HG03280 (cell line): ENCODE measurements at regions not wholly inside any gene's neighbourhood (a gene's known extent, or its start where the extent isn't known, plus 50 kb on each side); places are given as distances from the start of the nearest gene placed in this dataset.

Experiments used
- ATAC-seq: cut with Tn5 transposase; IDR thresholded peaks from one replicate; pipeline ENCODE4 v1.9.1; 2021; ENCODE audit warnings: mild to moderate bottlenecking, moderate library complexity; ENCODE audit not compliant: unreplicated experiment

GRCh38 chr4:123455360-123455759 lies 58.8 kb downstream of the SPRY1 start:
- ATAC-seq, result no peak

- ATAC-seq, result no peak
Observed at GRCh38 chr4:123462007-123462406, 65.4 kb downstream of the SPRY1 start.

- no peak for ATAC-seq
Observed at GRCh38 chr4:123463869-123464268, 67.3 kb downstream of the SPRY1 start.

- ATAC-seq, result no peak
Observed at GRCh38 chr4:123465416-123465815, 68.8 kb downstream of the SPRY1 start.

- ATAC-seq, result no peak
Observed at GRCh38 chr4:123466080-123466785, 69.6 kb downstream of the SPRY1 start.

GRCh38 chr4:123468479-123469031 lies 72.0 kb downstream of the SPRY1 start:
- ATAC-seq, result no peak

- no peak for ATAC-seq
Observed at GRCh38 chr4:123469245-123469644, 72.7 kb downstream of the SPRY1 start.

GRCh38 chr4:123469696-123470095 lies 73.1 kb downstream of the SPRY1 start:
- no peak for ATAC-seq

- no peak for ATAC-seq
Observed at GRCh38 chr4:123470640-123471039, 74.0 kb downstream of the SPRY1 start.

- no peak for ATAC-seq
Observed at GRCh38 chr4:123471655-123472369, 75.2 kb downstream of the SPRY1 start.

- ATAC-seq, result no peak
Observed at GRCh38 chr4:123474817-123475216, 78.2 kb downstream of the SPRY1 start.

- ATAC-seq, result no peak
Observed at GRCh38 chr4:123476089-123476488, 79.5 kb downstream of the SPRY1 start.

GRCh38 chr4:123477711-123478209 lies 81.2 kb downstream of the SPRY1 start:
- no peak for ATAC-seq

GRCh38 chr4:123478859-123479345 lies 82.3 kb downstream of the SPRY1 start:
- no peak for ATAC-seq

GRCh38 chr4:123479944-123480343 lies 83.3 kb downstream of the SPRY1 start:
- no peak for ATAC-seq

- ATAC-seq, result no peak
Observed at GRCh38 chr4:123480706-123481418, 84.3 kb downstream of the SPRY1 start.

GRCh38 chr4:123481717-123482116 lies 85.1 kb downstream of the SPRY1 start:
- no peak for ATAC-seq

- ATAC-seq, result no peak
Observed at GRCh38 chr4:123484291-123484926, 87.8 kb downstream of the SPRY1 start.

- no peak for ATAC-seq
Observed at GRCh38 chr4:123485601-123486000, 89.0 kb downstream of the SPRY1 start.

- ATAC-seq, result no peak
Observed at GRCh38 chr4:123488916-123489315, 92.3 kb downstream of the SPRY1 start.

GRCh38 chr4:123495530-123495929 lies 98.9 kb downstream of the SPRY1 start:
- ATAC-seq, result no peak
